Neural crest cell (in vitro differentiated cells): ENCODE measurements at regions not wholly inside any gene's neighbourhood (a gene's known extent, or its start where the extent isn't known, plus 50 kb on each side); places are given as distances from the start of the nearest gene placed in this dataset.
"Not testable (repeated sequence)": the region's sequence is repeated elsewhere in the genome, so short reads cannot be mapped to it uniquely, and the experiment has no call there.

ENCODE experiments used
- DNase-seq: peaks from one replicate; pipeline ENCODE4 v3.0.0; 2021; ENCODE audit warnings: low read depth, mixed read lengths, low spot score
- H3K27ac Mint-ChIP-seq: one replicate; pipeline ENCODE4 v1.8.0; 2021; ENCODE audit warnings: mild to moderate bottlenecking, mixed read lengths; ENCODE audit not compliant: unreplicated experiment
- H3K27me3 Mint-ChIP-seq: 2 replicates; pipeline ENCODE4 v1.8.0; 2021; ENCODE audit warnings: low read depth, mild to moderate bottlenecking, mixed read lengths
- H3K36me3 Mint-ChIP-seq: 2 replicates; pipeline ENCODE4 v1.8.0; 2021; ENCODE audit warnings: low read depth, mild to moderate bottlenecking, mixed read lengths
- H3K4me1 Mint-ChIP-seq: 2 replicates; pipeline ENCODE4 v1.8.0; 2021; ENCODE audit warnings: mixed read lengths
- H3K4me3 Mint-ChIP-seq: one replicate; pipeline ENCODE4 v1.8.0; 2021; ENCODE audit warnings: mild to moderate bottlenecking, mixed read lengths
- H3K9me3 Mint-ChIP-seq: 2 replicates; pipeline ENCODE4 v1.8.0; 2021; ENCODE audit warnings: mixed read lengths
- CTCF ChIP-seq: fragments of 200-600 bp; sonication (generic); conservative IDR thresholded peaks from 2 replicates; pipeline ENCODE4 v1.5.0; 2021; ENCODE audit warnings: antibody characterized with exemption, mild to moderate bottlenecking

- Mint-ChIP-seq H3K4me1 (no peaks in the 10 kb centered on the region), H3K9me3 (peaks cover 2% of the 10 kb centered on the region), H3K27me3 (no peaks in the 10 kb centered on the region), H3K27ac (peak overlapping the region; percentile 58), H3K4me3 (no peak overlapping the region), H3K36me3 (no peaks in the 10 kb centered on the region)
- DNase-seq = no peak
- TF ChIP-seq CTCF = no peak
These were observed 524.8 kb downstream of the ZNF516 start for GRCh38 chr18:75970212-75970611.

GRCh38 chr18:75966431-75966830, 528.6 kb downstream of the ZNF516 start:
- no peak for DNase-seq
- H3K4me1 Mint-ChIP-seq = no peaks in the 10 kb centered on the region
- no peaks in the 10 kb centered on the region for H3K27me3 Mint-ChIP-seq
- no peak overlapping the region for H3K27ac Mint-ChIP-seq
- no peak for TF ChIP-seq CTCF
- no peaks in the 10 kb centered on the region for H3K36me3 Mint-ChIP-seq
- no peak overlapping the region for H3K4me3 Mint-ChIP-seq
- peaks cover 2% of the 10 kb centered on the region for H3K9me3 Mint-ChIP-seq

GRCh38 chr18:75962036-75962572, 532.9 kb downstream of the ZNF516 start:
- no peak for TF ChIP-seq CTCF
- H3K27me3 Mint-ChIP-seq = no peaks in the 10 kb centered on the region
- peaks cover 2% of the 10 kb centered on the region for H3K9me3 Mint-ChIP-seq
- H3K4me3 Mint-ChIP-seq = no peak overlapping the region
- H3K27ac Mint-ChIP-seq = no peak overlapping the region
- H3K36me3 Mint-ChIP-seq = no peaks in the 10 kb centered on the region
- no peaks in the 10 kb centered on the region for H3K4me1 Mint-ChIP-seq
- DNase-seq = no peak

- H3K27me3 Mint-ChIP-seq, H3K27ac Mint-ChIP-seq, H3K4me3 Mint-ChIP-seq, H3K36me3 Mint-ChIP-seq, DNase-seq, H3K9me3 Mint-ChIP-seq, H3K4me1 Mint-ChIP-seq: not testable (repeated sequence)
These were observed 532.9 kb upstream of the SMIM21 start for GRCh38 chr18:75960356-75960755.

GRCh38 chr18:75959150-75959549, 531.6 kb upstream of the SMIM21 start:
- H3K4me3 Mint-ChIP-seq = no peak overlapping the region
- H3K36me3 Mint-ChIP-seq = no peaks in the 10 kb centered on the region
- no peak overlapping the region for H3K27ac Mint-ChIP-seq
- H3K27me3 Mint-ChIP-seq = no peaks in the 10 kb centered on the region
- TF ChIP-seq CTCF = no peak
- H3K9me3 Mint-ChIP-seq = peaks cover 3% of the 10 kb centered on the region
- H3K4me1 Mint-ChIP-seq = no peaks in the 10 kb centered on the region
- no peak for DNase-seq

GRCh38 chr18:75958683-75959082, 531.2 kb upstream of the SMIM21 start:
- Mint-ChIP-seq H3K9me3 (peaks cover 3% of the 10 kb centered on the region), H3K27ac (no peak overlapping the region), H3K27me3 (no peaks in the 10 kb centered on the region), H3K4me1 (no peaks in the 10 kb centered on the region), H3K4me3 (no peak overlapping the region), H3K36me3 (no peaks in the 10 kb centered on the region)
- no peak for DNase-seq
- peak; percentile 29 for TF ChIP-seq CTCF
